ENCODE measurements at regions not wholly inside any gene's neighbourhood (a gene's known extent, or its start where the extent isn't known, plus 50 kb on each side); places are given as distances from the start of the nearest gene placed in this dataset.

DNA sequence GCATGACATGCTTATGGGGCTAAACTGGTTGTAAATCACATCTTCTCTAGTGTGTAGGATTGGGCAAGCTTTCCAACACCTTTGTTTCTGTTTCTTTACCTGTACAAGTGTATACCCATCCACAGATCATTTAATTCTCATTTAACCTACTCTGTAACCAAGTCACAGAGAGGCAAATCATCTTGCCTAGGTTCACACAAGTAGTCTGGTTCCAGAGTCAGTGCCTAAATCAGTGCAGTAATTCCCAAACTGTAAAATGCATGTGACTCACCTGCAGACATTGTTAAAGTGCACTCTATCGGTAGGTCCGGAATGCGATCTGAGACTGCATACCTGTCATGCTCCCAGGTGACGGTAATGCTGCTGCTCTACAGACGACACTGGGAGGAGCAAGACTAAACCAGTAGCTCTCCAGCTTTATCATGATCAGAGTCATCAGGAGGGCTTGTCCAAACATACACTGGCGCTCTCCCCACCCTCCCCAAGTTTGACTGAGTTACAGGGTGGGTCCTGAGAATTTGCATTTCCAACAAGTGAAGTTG lies 107.9 kb upstream of the FREM1 start:
- TF ChIP-seq, protein P1, sequence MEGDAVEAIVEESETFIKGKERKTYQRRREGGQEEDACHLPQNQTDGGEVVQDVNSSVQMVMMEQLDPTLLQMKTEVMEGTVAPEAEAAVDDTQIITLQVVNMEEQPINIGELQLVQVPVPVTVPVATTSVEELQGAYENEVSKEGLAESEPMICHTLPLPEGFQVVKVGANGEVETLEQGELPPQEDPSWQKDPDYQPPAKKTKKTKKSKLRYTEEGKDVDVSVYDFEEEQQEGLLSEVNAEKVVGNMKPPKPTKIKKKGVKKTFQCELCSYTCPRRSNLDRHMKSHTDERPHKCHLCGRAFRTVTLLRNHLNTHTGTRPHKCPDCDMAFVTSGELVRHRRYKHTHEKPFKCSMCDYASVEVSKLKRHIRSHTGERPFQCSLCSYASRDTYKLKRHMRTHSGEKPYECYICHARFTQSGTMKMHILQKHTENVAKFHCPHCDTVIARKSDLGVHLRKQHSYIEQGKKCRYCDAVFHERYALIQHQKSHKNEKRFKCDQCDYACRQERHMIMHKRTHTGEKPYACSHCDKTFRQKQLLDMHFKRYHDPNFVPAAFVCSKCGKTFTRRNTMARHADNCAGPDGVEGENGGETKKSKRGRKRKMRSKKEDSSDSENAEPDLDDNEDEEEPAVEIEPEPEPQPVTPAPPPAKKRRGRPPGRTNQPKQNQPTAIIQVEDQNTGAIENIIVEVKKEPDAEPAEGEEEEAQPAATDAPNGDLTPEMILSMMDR (IDR thresholded peaks at IDR 0.05; ENCODE audit: unreplicated experiment) = no peak
- ChIA-PET POLR2A (no interaction called here), CTCF (no interaction called here)
- Mint-ChIP-seq H3K4me1 (ENCODE audit: insufficient read depth, unreplicated experiment) (no peaks in the 10 kb centered on the region), H3K4me3 (ENCODE audit: unreplicated experiment) (no peak overlapping the region), H3K27me3 (ENCODE audit: insufficient read depth, unreplicated experiment) (peaks cover 32% of the 10 kb centered on the region), H3K36me3 (ENCODE audit: insufficient read depth, unreplicated experiment) (no peaks in the 10 kb centered on the region), H3K9me3 (ENCODE audit: unreplicated experiment) (no peaks in the 10 kb centered on the region), H3K27ac (ENCODE audit: low read depth, unreplicated experiment) (no peak overlapping the region)
- DNase-seq (ENCODE audit: unreplicated experiment) = peak; percentile 5
- no TSS peak for BruUV-seq (replicated peaks)
- intact Hi-C loops (cut with micrococcal nuclease) = no loop called here

DNA sequence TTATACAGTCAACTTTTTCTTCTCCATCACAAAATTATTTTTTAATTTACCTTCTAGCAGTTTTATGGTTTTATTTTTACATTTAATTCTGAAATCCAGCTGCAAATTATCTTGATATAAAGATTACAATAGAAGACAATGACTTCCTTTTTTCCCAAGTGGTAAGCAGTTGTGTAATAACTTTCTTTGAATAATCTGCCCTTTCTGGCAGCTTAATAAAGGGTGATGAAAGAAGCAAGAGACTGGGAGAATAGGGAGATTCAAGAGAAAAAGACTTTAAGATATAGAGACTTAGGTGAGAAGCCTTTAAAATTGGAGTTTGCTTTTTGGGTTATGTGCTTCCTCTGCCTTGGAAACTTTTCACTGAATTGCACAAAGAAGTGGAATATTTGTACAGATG lies 100.4 kb upstream of the FREM1 start:
- Mint-ChIP-seq H3K36me3 (ENCODE audit: insufficient read depth, unreplicated experiment) (no peaks in the 10 kb centered on the region), H3K4me3 (ENCODE audit: unreplicated experiment) (no peak overlapping the region), H3K9me3 (ENCODE audit: unreplicated experiment) (no peaks in the 10 kb centered on the region), H3K4me1 (ENCODE audit: insufficient read depth, unreplicated experiment) (no peaks in the 10 kb centered on the region), H3K27me3 (ENCODE audit: insufficient read depth, unreplicated experiment) (peaks cover 32% of the 10 kb centered on the region), H3K27ac (ENCODE audit: low read depth, unreplicated experiment) (no peak overlapping the region)
- intact Hi-C loops (cut with micrococcal nuclease) = no loop called here
- TF ChIP-seq, protein P1 (IDR thresholded peaks at IDR 0.05; ENCODE audit: unreplicated experiment) = no peak
- BruUV-seq (replicated peaks) = no TSS peak
- POLR2A ChIA-PET = no interaction called here
- DNase-seq (ENCODE audit: unreplicated experiment) = no peak
- CTCF ChIA-PET = no interaction called here

DNA sequence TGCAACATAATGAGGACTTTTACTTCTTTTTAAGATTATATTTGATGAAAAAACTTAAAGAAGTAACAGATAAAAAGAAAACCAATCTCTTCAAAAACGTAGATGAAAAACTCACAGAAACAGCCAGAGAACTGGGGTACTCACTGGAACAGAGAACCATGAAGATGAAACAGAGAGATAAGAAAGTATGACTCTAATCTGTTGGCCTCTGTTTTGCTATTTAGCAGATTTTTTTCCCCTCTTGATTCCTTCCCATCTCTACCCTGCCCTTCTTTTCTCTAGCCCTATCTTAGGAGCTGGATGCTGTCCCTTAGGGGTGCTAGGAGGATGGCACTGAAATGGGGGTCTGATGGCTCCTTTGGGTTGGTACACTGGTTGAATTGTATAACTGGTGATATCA lies 97.5 kb upstream of the FREM1 start:
- intact Hi-C loops (cut with micrococcal nuclease) = no loop called here
- Mint-ChIP-seq H3K27ac (ENCODE audit: low read depth, unreplicated experiment) (no peak overlapping the region), H3K4me3 (ENCODE audit: unreplicated experiment) (no peak overlapping the region), H3K9me3 (ENCODE audit: unreplicated experiment) (no peaks in the 10 kb centered on the region), H3K4me1 (ENCODE audit: insufficient read depth, unreplicated experiment) (no peaks in the 10 kb centered on the region), H3K36me3 (ENCODE audit: insufficient read depth, unreplicated experiment) (no peaks in the 10 kb centered on the region), H3K27me3 (ENCODE audit: insufficient read depth, unreplicated experiment) (peaks cover 41% of the 10 kb centered on the region)
- no TSS peak for BruUV-seq (replicated peaks)
- ChIA-PET CTCF (no interaction called here), POLR2A (no interaction called here)
- DNase-seq (ENCODE audit: unreplicated experiment) = no peak
- TF ChIP-seq, protein P1 (IDR thresholded peaks at IDR 0.05; ENCODE audit: unreplicated experiment) = no peak

DNA sequence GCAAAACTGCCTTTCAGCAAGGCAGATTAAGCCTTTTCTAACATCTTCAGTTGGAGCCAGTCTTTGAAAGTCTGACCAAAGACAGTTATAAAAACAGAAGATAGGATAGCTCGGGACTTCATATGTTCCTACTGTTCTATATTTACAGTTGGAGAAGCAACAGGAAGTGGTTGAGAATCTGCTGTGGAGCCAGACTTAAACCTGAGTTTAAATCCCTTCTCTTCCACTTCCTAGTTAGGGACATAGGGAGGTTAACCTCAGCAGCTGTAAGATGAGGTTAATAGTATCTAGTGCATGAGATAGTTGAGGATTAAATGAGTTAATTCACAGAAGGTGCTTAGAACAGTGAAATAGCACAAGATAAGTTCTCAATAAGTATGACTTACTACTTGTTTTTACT lies 84.5 kb upstream of the FREM1 start:
- DNase-seq (ENCODE audit: unreplicated experiment) = no peak
- Mint-ChIP-seq H3K27me3 (ENCODE audit: insufficient read depth, unreplicated experiment) (peaks cover 56% of the 10 kb centered on the region), H3K36me3 (ENCODE audit: insufficient read depth, unreplicated experiment) (no peaks in the 10 kb centered on the region), H3K4me1 (ENCODE audit: insufficient read depth, unreplicated experiment) (no peaks in the 10 kb centered on the region), H3K9me3 (ENCODE audit: unreplicated experiment) (no peaks in the 10 kb centered on the region), H3K27ac (ENCODE audit: low read depth, unreplicated experiment) (no peak overlapping the region), H3K4me3 (ENCODE audit: unreplicated experiment) (no peak overlapping the region)
- no TSS peak for BruUV-seq (replicated peaks)
- intact Hi-C loops (cut with micrococcal nuclease) = no loop called here
- POLR2A ChIA-PET = no interaction called here
- TF ChIP-seq, protein P1 (IDR thresholded peaks at IDR 0.05; ENCODE audit: unreplicated experiment) = no peak
- CTCF ChIA-PET = interaction anchor here (0.6 kb wide), 1 partner anchor 26 kb away, joined by 4 read pairs; no protein-coding TSS in a partner anchor

Data from MCF 10A (cell line).